GM12892 (cell line): ENCODE measurements at regions not wholly inside any gene's neighbourhood (a gene's known extent, or its start where the extent isn't known, plus 50 kb on each side); places are given as distances from the start of the nearest gene placed in this dataset.

Source experiments
- POLR2A ChIP-seq: IDR thresholded peaks from 2 replicates; pipeline ENCODE4 v1.6.1; 2011; ENCODE audit warnings: low read depth, low read length, control low read depth
- TAF1 ChIP-seq: IDR thresholded peaks from 2 replicates; pipeline ENCODE4 v1.6.1; 2011; ENCODE audit warnings: low read depth, mild to moderate bottlenecking, control low read depth, low read length, borderline replicate concordance

- TF ChIP-seq TAF1: no peak
- no peak for TF ChIP-seq POLR2A
Observed at GRCh38 chr9:16052146-16052545, 499.3 kb downstream of the CCDC171 start.
